COLO829 (cell line): ENCODE measurements at regions not wholly inside any gene's neighbourhood (a gene's known extent, or its start where the extent isn't known, plus 50 kb on each side); places are given as distances from the start of the nearest gene placed in this dataset.
"Not testable (repeated sequence)": the region's sequence is repeated elsewhere in the genome, so short reads cannot be mapped to it uniquely, and the experiment has no call there.

Experiments used
- DNase-seq: peaks from one replicate; pipeline ENCODE4 v3.0.0; 2012; ENCODE audit warnings: low spot score

- no peak for DNase-seq
Observed at GRCh38 chr18:55735199-55735855, 147.3 kb upstream of the TCF4 start.

DNA sequence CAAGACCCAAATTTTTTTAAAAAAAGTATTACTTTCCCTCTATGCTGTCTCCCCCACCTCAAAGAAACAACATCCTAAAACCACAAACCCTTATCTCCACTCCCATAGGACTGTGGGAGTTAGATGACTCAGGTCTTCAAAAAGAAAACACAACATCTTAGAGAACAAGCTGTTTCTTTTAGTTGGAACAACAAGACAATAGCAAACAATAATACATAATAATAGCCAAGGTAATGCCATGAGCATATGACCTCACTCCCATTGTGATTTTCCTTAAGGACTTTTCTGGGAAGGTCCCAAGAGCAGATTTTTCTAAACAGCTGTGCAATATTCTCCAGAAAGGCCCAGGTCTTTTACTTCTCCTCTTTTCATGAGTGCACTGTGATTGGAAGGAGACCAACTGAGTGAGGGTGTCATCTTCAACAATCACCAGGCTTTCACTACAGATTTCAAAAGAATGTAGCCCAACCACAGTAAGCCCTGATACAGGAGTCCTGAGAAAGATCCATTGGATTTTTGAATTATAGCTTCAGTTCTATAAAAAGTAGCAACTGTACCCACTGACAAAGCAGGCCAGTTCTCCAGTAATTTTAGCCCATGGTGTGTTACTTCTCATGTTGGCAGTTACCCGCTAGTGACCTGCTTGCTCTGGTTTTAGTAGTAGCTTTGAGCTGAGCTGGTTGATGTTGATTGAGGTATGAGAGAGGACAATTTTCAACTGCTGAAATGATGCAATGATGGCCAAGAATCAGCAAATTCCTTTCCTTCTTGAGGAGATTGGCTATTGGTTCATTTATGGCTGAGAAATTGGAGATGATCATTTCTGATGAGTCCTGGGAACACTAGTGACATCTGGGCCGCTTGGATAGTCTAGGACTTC is 144.5 kb upstream of the TCF4 start:
- no peak for DNase-seq

GRCh38 chr18:55731594-55732042 is 143.6 kb upstream of the TCF4 start:
- DNase-seq: no peak

GRCh38 chr18:55721006-55721405 is 133.0 kb upstream of the TCF4 start:
- DNase-seq: not testable (repeated sequence)

DNA sequence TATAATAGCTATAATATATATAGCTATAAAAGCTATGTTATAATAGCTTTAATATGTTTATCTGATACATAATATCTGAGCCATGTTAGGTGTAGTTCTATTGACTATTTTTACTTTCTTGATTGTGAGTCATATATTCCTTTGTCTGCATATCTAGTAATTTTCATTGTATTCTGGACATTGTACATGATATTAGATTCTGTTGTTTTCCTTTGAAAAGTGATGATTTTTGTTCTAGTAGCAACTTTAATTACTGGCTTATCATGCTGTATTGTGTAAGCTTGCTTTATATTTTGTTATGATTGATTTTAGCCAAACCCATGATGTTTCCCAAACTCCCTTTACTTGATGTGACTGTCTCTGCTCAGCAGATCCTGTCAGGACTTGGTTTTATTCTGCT is 125.7 kb upstream of the TCF4 start:
- DNase-seq: no peak

DNA sequence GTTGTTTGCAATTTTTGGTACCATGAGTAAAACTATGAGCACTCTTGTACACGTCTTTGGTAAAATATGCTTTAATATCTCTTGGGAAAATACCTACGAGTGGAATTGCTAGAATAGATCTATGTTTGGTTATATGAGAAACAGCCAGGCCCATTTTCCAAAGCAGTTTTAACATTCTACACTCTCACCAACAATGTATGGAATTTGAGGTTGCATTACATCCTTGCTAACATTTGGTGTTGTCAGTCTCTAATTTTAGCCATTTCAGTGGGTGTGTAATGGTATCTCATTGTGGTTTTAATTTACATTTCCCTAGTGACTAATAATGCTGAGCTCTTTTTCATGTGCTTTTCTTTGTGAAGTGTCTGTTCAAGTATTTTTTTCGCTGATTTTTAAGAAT is 118.9 kb upstream of the TCF4 start:
- DNase-seq: no peak

DNA sequence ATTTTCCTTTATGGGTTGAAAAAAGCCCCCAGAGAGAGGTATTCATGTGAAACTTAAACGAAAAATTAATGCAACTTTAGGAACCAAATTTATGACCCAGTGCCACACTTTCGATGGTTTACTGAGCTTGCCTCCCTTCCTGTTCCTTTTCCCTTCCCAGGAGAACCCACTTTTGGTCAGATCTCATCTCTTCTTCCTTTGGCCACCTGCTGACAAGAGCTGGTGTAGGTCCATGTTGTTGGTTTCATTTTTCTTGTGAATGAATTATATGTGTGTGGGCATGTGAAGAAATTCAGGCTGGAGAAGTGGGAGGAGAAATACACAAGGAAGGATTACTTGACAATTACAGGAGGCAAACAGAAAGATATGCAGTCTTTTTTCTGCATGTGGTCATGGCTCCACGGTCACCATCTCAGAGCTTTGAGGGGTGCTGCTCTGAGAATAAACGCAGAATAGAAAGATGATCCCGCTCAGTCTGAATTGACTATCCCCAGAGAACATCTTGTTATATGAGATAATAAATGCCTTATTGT is 111.3 kb upstream of the TCF4 start:
- DNase-seq: no peak

DNA sequence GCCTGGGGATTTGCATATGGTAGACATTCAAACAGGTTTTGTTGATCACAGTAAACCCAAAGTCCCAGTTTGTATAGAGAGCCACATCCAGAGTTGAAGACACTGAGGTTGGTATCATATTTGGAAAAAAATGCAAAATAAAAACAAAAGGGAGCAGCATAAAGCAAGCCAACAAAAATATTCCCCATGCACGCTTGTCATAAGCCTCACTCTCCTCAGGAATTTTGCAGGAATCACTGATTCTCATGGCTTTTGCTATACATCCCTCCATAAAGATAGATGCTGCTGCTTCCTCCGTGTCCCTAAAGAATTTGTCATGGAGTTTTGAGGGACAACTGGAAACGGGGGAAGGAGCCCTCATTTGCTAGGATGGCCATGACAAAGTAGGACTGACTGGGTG is 108.8 kb upstream of the TCF4 start:
- no peak for DNase-seq

DNA sequence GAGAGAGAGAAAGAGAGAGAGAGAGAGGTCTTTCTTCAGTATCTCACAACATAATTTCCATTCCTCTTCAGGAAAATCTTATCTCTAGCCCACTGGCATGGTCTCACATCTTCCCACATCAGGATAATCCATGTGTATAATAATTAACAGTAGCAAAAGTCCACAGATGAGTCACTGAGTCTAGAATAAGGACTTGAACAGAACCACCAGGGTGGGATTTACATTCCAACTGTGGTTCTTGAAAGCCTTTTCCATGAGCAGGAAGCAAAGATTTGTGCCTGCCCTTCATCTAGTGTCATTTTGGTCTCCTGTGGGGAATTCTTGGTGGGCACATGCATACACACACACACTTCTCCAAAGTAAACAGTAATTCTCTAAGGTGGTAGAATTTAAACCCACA is 107.1 kb upstream of the TCF4 start:
- DNase-seq: no peak

- no peak for DNase-seq
Observed at GRCh38 chr18:55694291-55694690, 106.3 kb upstream of the TCF4 start.

- no peak for DNase-seq
Observed at GRCh38 chr18:55688030-55688429, 100.0 kb upstream of the TCF4 start.

DNA sequence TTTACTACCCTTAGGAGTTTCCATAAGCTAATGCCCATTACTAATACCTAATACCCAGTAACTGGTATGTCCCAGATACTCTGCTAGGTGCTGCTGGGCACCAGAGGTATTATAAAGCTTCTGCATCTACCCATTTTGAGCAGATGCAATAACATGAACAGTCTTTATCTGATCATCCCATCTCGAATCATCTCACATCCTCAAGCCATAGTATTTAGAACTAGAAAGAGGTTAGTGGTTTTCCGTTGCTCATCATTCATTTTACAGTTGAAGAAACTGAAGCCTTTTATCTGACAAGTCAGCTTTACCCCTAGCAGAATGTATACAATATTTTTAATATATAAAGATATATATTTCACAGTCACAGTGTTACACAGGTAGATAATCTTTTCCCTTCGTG is 99.1 kb upstream of the TCF4 start:
- no peak for DNase-seq

DNA sequence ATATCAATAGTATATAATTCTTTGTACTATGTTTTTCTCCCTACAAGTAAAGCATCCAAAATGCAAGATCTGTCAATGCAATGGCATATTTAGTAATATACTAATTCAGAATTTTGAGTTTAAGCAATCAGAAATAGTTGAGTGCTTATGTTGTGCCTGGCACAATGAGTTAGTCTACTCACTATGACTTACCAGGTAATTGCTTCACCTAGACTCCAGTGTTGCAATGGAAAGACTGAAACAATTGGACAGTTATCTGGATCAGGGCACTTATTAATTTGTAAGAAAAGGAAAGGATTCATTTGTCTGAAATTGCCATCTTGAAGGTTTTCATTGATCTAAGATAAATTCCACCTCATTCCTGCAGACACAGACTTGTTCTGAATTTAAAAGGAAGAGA is 97.6 kb upstream of the TCF4 start:
- DNase-seq: no peak

GRCh38 chr18:55672574-55673361 is 84.8 kb upstream of the TCF4 start:
- no peak for DNase-seq

GRCh38 chr18:55665506-55665905 is 77.5 kb upstream of the TCF4 start:
- no peak for DNase-seq

- not testable (repeated sequence) for DNase-seq
Observed at GRCh38 chr18:55664758-55665400, 76.9 kb upstream of the TCF4 start.

DNA sequence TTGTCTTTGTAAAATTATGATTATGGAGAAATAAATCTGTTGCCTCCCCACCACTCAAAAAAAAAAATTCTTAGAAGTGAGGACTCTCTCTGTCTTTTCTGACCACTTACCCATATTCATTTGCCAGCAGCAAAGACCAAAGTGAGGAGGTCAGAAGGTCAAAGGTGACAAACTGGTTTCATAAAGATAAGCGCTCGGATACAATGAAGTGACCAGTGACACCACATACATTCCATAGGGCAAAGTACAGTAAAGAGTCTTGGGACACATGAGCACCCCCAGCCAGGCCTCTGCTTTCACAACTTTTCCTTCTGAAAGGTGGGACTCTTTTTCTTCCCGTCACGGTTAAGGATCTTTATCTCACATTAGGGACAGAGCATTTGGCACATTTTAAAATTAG is 75.9 kb upstream of the TCF4 start:
- no peak for DNase-seq

- no peak for DNase-seq
Observed at GRCh38 chr18:55658598-55658997, 70.6 kb upstream of the TCF4 start.

- DNase-seq: no peak
Observed at GRCh38 chr18:55657572-55658331, 69.8 kb upstream of the TCF4 start.

DNA sequence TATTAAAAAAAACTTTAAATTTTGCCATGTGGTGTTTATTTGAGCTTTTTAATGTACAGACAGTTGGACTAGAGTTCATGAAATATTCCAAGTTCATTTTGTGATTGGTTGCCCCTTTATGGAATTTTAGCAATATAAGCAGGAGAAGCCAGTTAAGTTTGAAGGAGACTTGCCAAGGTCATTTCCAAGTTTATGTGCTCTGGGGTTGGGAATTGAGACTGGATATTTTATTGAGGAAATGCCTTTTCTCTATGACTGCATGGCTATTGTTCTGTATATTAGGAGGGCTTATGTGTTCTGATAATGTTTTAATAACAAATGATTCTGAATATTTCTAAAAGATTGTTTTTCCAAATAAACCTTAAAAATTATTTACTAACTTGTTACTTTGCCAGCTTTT is 67.0 kb upstream of the TCF4 start:
- no peak for DNase-seq

DNA sequence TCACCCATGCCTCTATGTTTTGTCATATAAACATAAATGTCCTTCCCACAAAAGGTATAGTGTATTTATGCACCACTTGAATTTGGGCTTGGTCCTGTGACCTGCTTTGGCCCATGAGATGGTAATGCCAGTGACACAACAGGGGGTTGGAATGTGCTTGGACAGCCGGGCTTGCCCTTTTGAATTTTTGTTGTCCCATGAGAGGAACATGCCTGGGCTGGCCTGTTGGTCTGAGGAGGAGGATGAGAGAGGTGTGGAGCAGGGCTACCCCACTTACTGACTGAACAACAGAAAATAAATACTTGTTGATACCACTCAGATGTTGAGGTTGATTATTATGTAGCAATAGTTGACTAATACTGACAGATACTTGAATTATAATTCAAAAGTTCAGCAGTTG is 63.2 kb upstream of the TCF4 start:
- no peak for DNase-seq
